HL-60 (cell line): ENCODE measurements at regions not wholly inside any gene's neighbourhood (a gene's known extent, or its start where the extent isn't known, plus 50 kb on each side); places are given as distances from the start of the nearest gene placed in this dataset.

Source experiments
- DNase-seq, 2 experiments: peaks; one replicate each; pipeline ENCODE4 v3.0.0-alpha.2; 2010 to 2020; ENCODE audit warnings: low read depth in 1 of 2, low spot score in 1 of 2
- H3K27ac ChIP-seq: fragments of 250-450 bp; sonication (Bioruptor Pico); replicated peaks from 2 replicates; pipeline ENCODE4 v1.5.1; 2020; ENCODE audit warnings: mild to moderate bottlenecking, moderate library complexity
- H3K27me3 ChIP-seq: fragments of 250-450 bp; sonication (Bioruptor Pico); 2 replicates; pipeline ENCODE4 v1.5.1; 2021; ENCODE audit warnings: mild to moderate bottlenecking, moderate library complexity; ENCODE audit not compliant: insufficient read depth, poor library complexity, severe bottlenecking
- H3K4me3 ChIP-seq: replicated peaks from 2 replicates; pipeline ENCODE4 v1.5.1; 2011; ENCODE audit warnings: mild to moderate bottlenecking, control low read depth, low read length; ENCODE audit not compliant: insufficient read depth
- GABPA ChIP-seq: IDR thresholded peaks from 2 replicates; pipeline ENCODE4 v1.6.1; 2012; ENCODE audit warnings: low read depth
- POLR2AphosphoS5 ChIP-seq: IDR thresholded peaks from 2 replicates; pipeline ENCODE4 v1.6.1; 2012; ENCODE audit warnings: low read depth
- SPI1 ChIP-seq: IDR thresholded peaks from 2 replicates; pipeline ENCODE4 v1.6.1; 2012; ENCODE audit warnings: low read depth, mild to moderate bottlenecking, borderline replicate concordance
- TF ChIP-seq, protein P1 (sequence below): IDR thresholded peaks from 2 replicates; pipeline ENCODE4 v1.6.1; 2012; ENCODE audit warnings: low read depth; ENCODE audit not compliant: insufficient replicate concordance
- TF ChIP-seq, protein P2 (sequence below): IDR thresholded peaks from one replicate; pipeline ENCODE4 v1.5.1; 2011; ENCODE audit warnings: low read length, control low read depth, inconsistent platforms; ENCODE audit not compliant: insufficient read depth

DNA sequence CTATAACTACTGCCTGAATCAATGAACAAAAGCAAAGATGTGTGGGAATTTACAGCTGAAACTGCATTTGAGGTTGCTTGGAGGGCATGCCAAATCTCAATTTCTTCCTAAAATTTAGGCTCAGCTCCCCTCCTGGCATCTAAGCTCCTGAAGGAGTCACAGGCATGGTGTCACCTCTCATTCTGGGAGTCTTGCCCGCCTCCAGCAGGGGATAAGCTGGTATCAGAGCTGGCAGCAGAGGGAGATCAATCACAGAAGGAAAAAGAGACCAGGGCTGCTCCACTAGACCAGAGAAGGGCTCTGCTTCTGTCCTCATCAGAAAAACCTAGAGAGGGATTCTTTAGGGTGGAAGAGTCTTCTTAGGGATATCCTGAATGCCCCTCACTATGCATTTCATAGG lies 150.4 kb upstream of the SLC6A11 start:
- no peak for DNase-seq
- Histone ChIP-seq H3K4me3 (no peak overlapping the region), H3K27me3 (peaks cover 2% of the 10 kb centered on the region), H3K27ac (no peak overlapping the region)
- TF ChIP-seq POLR2AphosphoS5 (no peak), SPI1 (no peak), GABPA (no peak)
- TF ChIP-seq, protein P1, sequence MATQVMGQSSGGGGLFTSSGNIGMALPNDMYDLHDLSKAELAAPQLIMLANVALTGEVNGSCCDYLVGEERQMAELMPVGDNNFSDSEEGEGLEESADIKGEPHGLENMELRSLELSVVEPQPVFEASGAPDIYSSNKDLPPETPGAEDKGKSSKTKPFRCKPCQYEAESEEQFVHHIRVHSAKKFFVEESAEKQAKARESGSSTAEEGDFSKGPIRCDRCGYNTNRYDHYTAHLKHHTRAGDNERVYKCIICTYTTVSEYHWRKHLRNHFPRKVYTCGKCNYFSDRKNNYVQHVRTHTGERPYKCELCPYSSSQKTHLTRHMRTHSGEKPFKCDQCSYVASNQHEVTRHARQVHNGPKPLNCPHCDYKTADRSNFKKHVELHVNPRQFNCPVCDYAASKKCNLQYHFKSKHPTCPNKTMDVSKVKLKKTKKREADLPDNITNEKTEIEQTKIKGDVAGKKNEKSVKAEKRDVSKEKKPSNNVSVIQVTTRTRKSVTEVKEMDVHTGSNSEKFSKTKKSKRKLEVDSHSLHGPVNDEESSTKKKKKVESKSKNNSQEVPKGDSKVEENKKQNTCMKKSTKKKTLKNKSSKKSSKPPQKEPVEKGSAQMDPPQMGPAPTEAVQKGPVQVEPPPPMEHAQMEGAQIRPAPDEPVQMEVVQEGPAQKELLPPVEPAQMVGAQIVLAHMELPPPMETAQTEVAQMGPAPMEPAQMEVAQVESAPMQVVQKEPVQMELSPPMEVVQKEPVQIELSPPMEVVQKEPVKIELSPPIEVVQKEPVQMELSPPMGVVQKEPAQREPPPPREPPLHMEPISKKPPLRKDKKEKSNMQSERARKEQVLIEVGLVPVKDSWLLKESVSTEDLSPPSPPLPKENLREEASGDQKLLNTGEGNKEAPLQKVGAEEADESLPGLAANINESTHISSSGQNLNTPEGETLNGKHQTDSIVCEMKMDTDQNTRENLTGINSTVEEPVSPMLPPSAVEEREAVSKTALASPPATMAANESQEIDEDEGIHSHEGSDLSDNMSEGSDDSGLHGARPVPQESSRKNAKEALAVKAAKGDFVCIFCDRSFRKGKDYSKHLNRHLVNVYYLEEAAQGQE: no peak
- TF ChIP-seq, protein P2, sequence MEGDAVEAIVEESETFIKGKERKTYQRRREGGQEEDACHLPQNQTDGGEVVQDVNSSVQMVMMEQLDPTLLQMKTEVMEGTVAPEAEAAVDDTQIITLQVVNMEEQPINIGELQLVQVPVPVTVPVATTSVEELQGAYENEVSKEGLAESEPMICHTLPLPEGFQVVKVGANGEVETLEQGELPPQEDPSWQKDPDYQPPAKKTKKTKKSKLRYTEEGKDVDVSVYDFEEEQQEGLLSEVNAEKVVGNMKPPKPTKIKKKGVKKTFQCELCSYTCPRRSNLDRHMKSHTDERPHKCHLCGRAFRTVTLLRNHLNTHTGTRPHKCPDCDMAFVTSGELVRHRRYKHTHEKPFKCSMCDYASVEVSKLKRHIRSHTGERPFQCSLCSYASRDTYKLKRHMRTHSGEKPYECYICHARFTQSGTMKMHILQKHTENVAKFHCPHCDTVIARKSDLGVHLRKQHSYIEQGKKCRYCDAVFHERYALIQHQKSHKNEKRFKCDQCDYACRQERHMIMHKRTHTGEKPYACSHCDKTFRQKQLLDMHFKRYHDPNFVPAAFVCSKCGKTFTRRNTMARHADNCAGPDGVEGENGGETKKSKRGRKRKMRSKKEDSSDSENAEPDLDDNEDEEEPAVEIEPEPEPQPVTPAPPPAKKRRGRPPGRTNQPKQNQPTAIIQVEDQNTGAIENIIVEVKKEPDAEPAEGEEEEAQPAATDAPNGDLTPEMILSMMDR: no peak

DNA sequence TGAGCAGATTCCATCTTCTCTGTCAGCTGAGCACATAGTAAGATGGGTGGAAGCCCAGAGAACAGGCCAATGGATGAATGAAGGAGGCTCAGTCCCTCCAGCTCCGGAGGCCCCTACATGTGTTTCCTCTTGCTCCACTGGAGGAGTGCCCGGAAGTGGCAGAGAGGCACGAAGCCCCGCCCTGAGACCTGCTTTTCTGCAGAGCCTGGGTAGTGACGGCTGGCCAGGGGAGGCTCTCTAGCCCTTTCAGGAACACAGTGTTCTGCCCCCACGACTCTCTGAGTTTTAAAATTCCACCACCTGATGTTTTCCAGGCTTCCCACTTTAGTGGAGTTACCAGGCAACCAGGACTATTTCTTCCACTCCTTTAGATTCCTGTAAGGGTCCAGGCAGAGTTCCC lies 149.4 kb upstream of the SLC6A11 start:
- Histone ChIP-seq H3K4me3 (no peak overlapping the region), H3K27me3 (peaks cover 2% of the 10 kb centered on the region), H3K27ac (no peak overlapping the region)
- TF ChIP-seq, protein P2: no peak
- TF ChIP-seq SPI1 (no peak), POLR2AphosphoS5 (no peak), GABPA (no peak)
- TF ChIP-seq, protein P1: no peak
- peak in 1 of 2 experiments; percentile 72 for DNase-seq

DNA sequence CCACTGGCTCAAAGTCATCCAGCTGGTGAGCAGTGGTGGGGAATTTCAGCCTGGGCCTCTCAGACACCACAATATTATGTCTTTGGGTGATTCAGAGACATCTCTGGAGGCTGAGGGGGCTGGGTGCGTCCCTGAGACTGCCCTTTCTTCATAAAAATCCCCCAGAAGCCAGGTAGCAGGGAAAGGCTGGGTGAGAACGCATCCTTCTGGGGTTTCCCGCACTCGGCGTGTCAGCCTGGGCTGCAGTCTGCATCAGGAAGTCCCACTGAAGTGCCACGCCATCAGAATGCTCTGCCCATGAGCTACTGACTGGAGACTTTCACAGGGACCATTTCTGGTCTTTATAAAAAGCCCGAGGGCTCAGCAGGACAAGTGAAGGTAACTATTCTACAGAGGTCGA lies 148.8 kb upstream of the SLC6A11 start:
- TF ChIP-seq GABPA (no peak), SPI1 (no peak), POLR2AphosphoS5 (no peak)
- TF ChIP-seq, protein P2: no peak
- TF ChIP-seq, protein P1: no peak
- H3K27ac ChIP-seq: no peak overlapping the region
- H3K27me3 ChIP-seq: peaks cover 2% of the 10 kb centered on the region
- no peak for DNase-seq
- H3K4me3 ChIP-seq: no peak overlapping the region
